ENCODE measurements at regions not wholly inside any gene's neighbourhood (a gene's known extent, or its start where the extent isn't known, plus 50 kb on each side); places are given as distances from the start of the nearest gene placed in this dataset.

DNA sequence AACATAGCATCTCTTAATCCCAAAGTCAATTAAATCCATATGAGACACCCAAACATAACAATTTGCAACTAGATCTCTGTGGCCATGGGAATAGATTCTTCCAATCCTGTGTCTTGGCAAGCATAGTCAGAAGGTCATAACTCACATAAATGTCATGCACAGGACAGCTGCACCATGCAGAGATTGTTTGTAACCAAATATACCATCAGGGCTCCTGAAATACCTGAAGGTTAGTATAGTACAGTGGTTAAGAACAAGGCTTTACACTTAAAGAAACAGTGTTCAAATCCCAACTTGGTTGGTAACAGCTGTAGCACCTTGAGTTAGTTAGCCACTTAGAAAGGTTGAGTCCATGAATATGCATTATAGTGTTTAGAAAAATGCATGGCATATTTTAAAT is 82.6 kb upstream of the CCDC190 start:
- no peak overlapping the region for H3K27ac ChIP-seq (ENCODE audit: insufficient read length, low read depth, low read length)
- H3K23me2 ChIP-seq (ENCODE audit: insufficient read length, low read depth, low read length, poor library complexity, severe bottlenecking) = no peaks in the 10 kb centered on the region
- H3K4me1 ChIP-seq (ENCODE audit: insufficient read depth, low read length) = no peaks in the 10 kb centered on the region
- H3K4ac ChIP-seq (ENCODE audit: low read depth, low read length) = no peak overlapping the region
- DNase-seq = no peak
- H3K14ac ChIP-seq (ENCODE audit: insufficient read depth, low read length) = no peak overlapping the region
- no peak overlapping the region for H4K8ac ChIP-seq (replicated peaks; ENCODE audit: insufficient read length, low read depth, low read length)
- TF ChIP-seq, protein P1, sequence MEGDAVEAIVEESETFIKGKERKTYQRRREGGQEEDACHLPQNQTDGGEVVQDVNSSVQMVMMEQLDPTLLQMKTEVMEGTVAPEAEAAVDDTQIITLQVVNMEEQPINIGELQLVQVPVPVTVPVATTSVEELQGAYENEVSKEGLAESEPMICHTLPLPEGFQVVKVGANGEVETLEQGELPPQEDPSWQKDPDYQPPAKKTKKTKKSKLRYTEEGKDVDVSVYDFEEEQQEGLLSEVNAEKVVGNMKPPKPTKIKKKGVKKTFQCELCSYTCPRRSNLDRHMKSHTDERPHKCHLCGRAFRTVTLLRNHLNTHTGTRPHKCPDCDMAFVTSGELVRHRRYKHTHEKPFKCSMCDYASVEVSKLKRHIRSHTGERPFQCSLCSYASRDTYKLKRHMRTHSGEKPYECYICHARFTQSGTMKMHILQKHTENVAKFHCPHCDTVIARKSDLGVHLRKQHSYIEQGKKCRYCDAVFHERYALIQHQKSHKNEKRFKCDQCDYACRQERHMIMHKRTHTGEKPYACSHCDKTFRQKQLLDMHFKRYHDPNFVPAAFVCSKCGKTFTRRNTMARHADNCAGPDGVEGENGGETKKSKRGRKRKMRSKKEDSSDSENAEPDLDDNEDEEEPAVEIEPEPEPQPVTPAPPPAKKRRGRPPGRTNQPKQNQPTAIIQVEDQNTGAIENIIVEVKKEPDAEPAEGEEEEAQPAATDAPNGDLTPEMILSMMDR (conservative IDR thresholded peaks at IDR 0.05) = no peak
- no peak overlapping the region for H2BK5ac ChIP-seq (ENCODE audit: insufficient read length, low read length)
- no peak overlapping the region for H3K56ac ChIP-seq (ENCODE audit: insufficient read length, low read depth, low read length)
- no peak overlapping the region for H3T11ph ChIP-seq (ENCODE audit: low read length)
- Mint-ChIP-seq H3K4me3 (no peak overlapping the region), H3K9me3 (no peaks in the 10 kb centered on the region), H3K27ac (no peak overlapping the region), H3K36me3 (ENCODE audit: insufficient read depth in 1 of 3, low read depth in 3 of 3) (no peaks in the 10 kb centered on the region), H3K27me3 (ENCODE audit: low read depth) (no peaks in the 10 kb centered on the region; the same call in 1 of the 2 replicates), H3K4me1 (peaks cover 3 to 4% of the 10 kb centered on the region in 2 experiments; a peak in 3 of 4 replicates)
- H3K23ac ChIP-seq (ENCODE audit: insufficient read length, low read depth, low read length) = no peak overlapping the region
- no peak overlapping the region for H4K91ac ChIP-seq (ENCODE audit: insufficient read length, low read depth, low read length)
- H2BK20ac ChIP-seq (ENCODE audit: low read depth, low read length, poor library complexity, severe bottlenecking) = no peak overlapping the region
- H2BK12ac ChIP-seq (ENCODE audit: insufficient read length, low read depth, low read length) = no peak overlapping the region
- H3K27me3 ChIP-seq (ENCODE audit: insufficient read depth, low read length) = no peaks in the 10 kb centered on the region
- H2AK5ac ChIP-seq (ENCODE audit: insufficient read length, low read length) = no peak overlapping the region
- H3K79me2 ChIP-seq (ENCODE audit: insufficient read depth, low read length) = no peaks in the 10 kb centered on the region
- H3K4me2 ChIP-seq (ENCODE audit: insufficient read depth, insufficient read length, low read length) = no peak overlapping the region
- H2BK120ac ChIP-seq (ENCODE audit: low read depth, low read length, poor library complexity, severe bottlenecking) = no peak overlapping the region
- no peak overlapping the region for H3K9ac ChIP-seq (ENCODE audit: extremely low read depth, insufficient read length, low read length)
- no peaks in the 10 kb centered on the region for H4K20me1 ChIP-seq (ENCODE audit: control insufficient read depth, insufficient read depth, insufficient read length)
- H2BK15ac ChIP-seq (ENCODE audit: low read depth, low read length) = no peak overlapping the region
- H4K5ac ChIP-seq (ENCODE audit: insufficient read length, low read depth, low read length) = no peak overlapping the region
- H3K18ac ChIP-seq (ENCODE audit: insufficient read length, low read depth, low read length) = no peak overlapping the region
- no peaks in the 10 kb centered on the region for H3K79me1 ChIP-seq (ENCODE audit: insufficient read depth, low read depth, low read length, poor library complexity, severe bottlenecking)
- no peaks in the 10 kb centered on the region for H3K9me3 ChIP-seq (ENCODE audit: control insufficient read depth, low read depth, low read length)
- no peak overlapping the region for H2AFZ ChIP-seq (ENCODE audit: low read length)

Data from H9 (cell line).